ENCODE measurements at regions not wholly inside any gene's neighbourhood (a gene's known extent, or its start where the extent isn't known, plus 50 kb on each side); places are given as distances from the start of the nearest gene placed in this dataset.

GRCh38 chr3:27865731-27866130 is 143.6 kb upstream of the EOMES start:
- no peak for TF ChIP-seq POLR2A (IDR thresholded peaks at IDR 0.05; ENCODE audit: low read length)
- no peak for TF ChIP-seq GATA1 (IDR thresholded peaks at IDR 0.05; ENCODE audit: low read depth, low read length)
